Activated CD8-positive, alpha-beta T cell treated with anti-CD3 and anti-CD28 coated beads, Interleukin-2, amount 10 ng/mL, durations not matched to agents 7 days and 5 days (primary cell): ENCODE measurements at regions not wholly inside any gene's neighbourhood (a gene's known extent, or its start where the extent isn't known, plus 50 kb on each side); places are given as distances from the start of the nearest gene placed in this dataset.

ENCODE experiments used
- ATAC-seq: fragments of 150-1000 bp; cut with Tn5 transposase; one replicate; pipeline ENCODE4 v1.10.0; 2021; ENCODE audit warnings: moderate library complexity
- CTCF ChIA-PET: fragments of 350-600 bp; sonication (Branson Sonifier 250); formaldehyde crosslinking; loops from one replicate; lab custom pipeline; 2021; ENCODE audit warnings: antibody characterized with exemption; lab: Charles Lee
- POLR2A ChIA-PET: fragments of 350-600 bp; sonication (Branson Sonifier 250); formaldehyde crosslinking; loops from one replicate; lab custom pipeline; 2021; ENCODE audit warnings: antibody characterized with exemption; lab: Charles Lee
- DNase-seq: peaks from one replicate; pipeline ENCODE4 v3.0.0-alpha.2; 2020
- H3K27ac Mint-ChIP-seq: one replicate; pipeline ENCODE4 v1.8.0; 2021; ENCODE audit warnings: mild to moderate bottlenecking, mixed read lengths
- H3K27me3 Mint-ChIP-seq: one replicate; pipeline ENCODE4 v1.8.0; 2021; ENCODE audit warnings: low read depth, mixed read lengths
- H3K36me3 Mint-ChIP-seq: one replicate; pipeline ENCODE4 v1.8.0; 2021; ENCODE audit warnings: low read depth, mixed read lengths
- H3K4me1 Mint-ChIP-seq: one replicate; pipeline ENCODE4 v1.8.0; 2021; ENCODE audit warnings: low read depth, mixed read lengths
- H3K4me3 Mint-ChIP-seq: one replicate; pipeline ENCODE4 v1.8.0; 2021; ENCODE audit warnings: mild to moderate bottlenecking, mixed read lengths
- H3K9me3 Mint-ChIP-seq: one replicate; pipeline ENCODE4 v1.8.0; 2022; ENCODE audit warnings: mixed read lengths; ENCODE audit not compliant: insufficient read depth

DNA sequence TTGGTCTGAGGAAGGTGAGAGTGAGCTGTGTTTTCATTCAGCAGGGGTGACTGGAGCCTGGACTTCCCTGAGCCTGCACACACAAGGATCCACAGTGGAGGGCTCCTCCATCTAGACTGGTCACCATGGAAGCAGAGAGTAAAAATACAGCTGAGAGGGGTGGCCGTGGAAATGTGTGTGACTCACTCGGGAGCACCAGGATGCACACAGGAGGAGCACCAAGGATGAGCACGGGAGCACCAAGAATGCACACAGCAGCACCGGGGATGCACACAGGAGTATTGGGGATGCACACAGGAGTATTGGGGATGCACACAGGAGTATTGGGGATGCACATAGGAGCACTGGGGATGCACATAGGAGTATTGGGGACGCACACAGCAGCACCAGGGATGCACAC, 365.2 kb upstream of the MYT1L start:
- H3K27me3 Mint-ChIP-seq = no peaks in the 10 kb centered on the region

DNA sequence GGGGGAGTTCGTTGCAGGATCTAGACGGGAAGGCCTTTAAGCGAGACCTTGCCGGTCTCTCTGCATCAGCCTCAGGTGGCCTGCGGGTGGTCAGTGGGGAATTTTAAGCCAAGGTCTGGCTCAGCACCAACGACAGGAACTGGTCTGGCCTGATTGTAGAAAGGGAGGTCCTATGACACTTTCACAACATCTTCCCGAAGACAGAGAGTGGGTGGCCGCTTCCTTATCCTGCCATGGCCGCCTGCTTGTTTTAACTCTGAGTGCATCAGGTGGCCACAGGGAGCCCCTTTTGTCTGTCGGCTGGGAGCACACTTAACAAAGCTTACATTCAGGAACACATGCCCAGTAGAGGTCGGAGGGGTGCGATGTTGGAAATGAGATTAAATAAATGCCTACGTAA, 363.7 kb upstream of the MYT1L start:
- ATAC-seq = no peak
- Mint-ChIP-seq H3K4me1 (peaks cover 6% of the 10 kb centered on the region), H3K27me3 (peaks cover 2% of the 10 kb centered on the region), H3K36me3 (no peaks in the 10 kb centered on the region), H3K27ac (no peak overlapping the region), H3K9me3 (no peaks in the 10 kb centered on the region), H3K4me3 (no peak overlapping the region)
- ChIA-PET POLR2A (no interaction called here), CTCF (no interaction called here)
- no peak for DNase-seq

More for the DNA sequence above, 365.2 kb upstream of the MYT1L start:
- H3K36me3 Mint-ChIP-seq = no peaks in the 10 kb centered on the region
- ATAC-seq = no peak
- CTCF ChIA-PET = no interaction called here
- no peak for DNase-seq
- H3K4me1 Mint-ChIP-seq = no peaks in the 10 kb centered on the region
- POLR2A ChIA-PET = no interaction called here
- H3K4me3 Mint-ChIP-seq = no peak overlapping the region
- no peak overlapping the region for H3K27ac Mint-ChIP-seq
- no peaks in the 10 kb centered on the region for H3K9me3 Mint-ChIP-seq

DNA sequence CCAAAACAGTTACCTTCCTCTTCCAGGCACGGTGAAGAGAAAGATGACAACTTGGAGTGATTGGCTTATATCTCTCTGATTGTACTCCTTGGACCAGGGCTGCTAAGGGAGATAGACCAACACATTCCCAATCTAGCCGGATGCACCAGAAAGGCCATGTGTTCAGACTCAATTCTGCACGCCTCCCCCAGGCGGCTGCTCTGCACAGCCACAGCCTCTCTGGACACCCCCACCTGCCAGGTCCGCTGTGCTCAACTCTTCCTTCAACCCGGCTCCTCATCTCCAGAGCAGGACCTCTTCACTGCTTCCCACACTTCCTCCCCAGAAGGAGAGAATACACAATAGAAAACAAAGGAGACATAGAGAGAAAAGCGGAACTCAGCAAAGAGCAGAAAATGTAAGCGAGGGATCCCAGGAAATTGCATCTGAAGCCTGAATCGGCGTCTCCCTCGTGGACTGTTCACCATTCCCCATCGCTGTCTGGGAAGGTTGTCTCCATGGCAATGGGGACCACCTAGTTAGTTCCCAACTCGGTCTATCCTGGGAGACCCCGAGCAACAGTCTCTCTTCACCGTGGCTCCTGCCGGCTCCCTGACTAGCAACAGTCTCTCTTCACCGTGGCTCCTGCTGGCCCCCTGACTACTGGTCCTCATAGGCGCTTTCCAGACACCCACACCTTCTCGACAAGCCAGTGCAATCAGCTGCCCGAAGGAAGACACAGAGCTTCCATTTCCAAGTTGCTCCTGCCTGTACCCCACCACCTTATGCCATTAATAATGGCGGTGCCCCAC, 361.7 kb upstream of the MYT1L start:
- ATAC-seq (no peak), DNase-seq (no peak)
- Mint-ChIP-seq H3K9me3 (no peaks in the 10 kb centered on the region), H3K36me3 (no peaks in the 10 kb centered on the region), H3K27ac (no peak overlapping the region), H3K4me3 (no peak overlapping the region), H3K4me1 (peaks cover 12% of the 10 kb centered on the region), H3K27me3 (peaks cover 2% of the 10 kb centered on the region)
- POLR2A ChIA-PET = no interaction called here
- CTCF ChIA-PET = no interaction called here

DNA sequence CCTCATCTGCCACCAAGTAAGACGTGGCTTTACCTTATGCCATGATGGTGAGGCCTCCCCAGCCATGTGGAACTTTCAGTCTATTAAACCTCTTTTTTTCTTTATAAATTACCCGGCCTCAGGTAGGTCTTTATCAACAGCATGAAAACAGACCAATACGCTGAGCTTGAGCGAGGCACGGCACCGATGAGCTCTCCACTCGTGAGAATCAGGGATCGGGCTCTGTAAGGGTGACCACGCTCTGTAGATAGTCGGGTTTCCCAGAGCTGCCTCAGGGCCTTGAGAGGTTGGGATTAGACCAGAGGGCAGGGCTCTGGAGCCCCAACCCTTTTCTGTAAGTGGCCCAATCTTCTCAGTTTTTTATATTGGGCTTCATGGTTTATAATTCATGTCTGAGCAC, 360.3 kb upstream of the MYT1L start:
- H3K36me3 Mint-ChIP-seq = no peaks in the 10 kb centered on the region
- H3K4me1 Mint-ChIP-seq = peaks cover 13% of the 10 kb centered on the region
- H3K27ac Mint-ChIP-seq = no peak overlapping the region
- ChIA-PET CTCF (no interaction called here), POLR2A (no interaction called here)
- peaks cover 2% of the 10 kb centered on the region for H3K27me3 Mint-ChIP-seq
- H3K4me3 Mint-ChIP-seq = no peak overlapping the region
- ATAC-seq = no peak
- no peak for DNase-seq
- no peaks in the 10 kb centered on the region for H3K9me3 Mint-ChIP-seq

DNA sequence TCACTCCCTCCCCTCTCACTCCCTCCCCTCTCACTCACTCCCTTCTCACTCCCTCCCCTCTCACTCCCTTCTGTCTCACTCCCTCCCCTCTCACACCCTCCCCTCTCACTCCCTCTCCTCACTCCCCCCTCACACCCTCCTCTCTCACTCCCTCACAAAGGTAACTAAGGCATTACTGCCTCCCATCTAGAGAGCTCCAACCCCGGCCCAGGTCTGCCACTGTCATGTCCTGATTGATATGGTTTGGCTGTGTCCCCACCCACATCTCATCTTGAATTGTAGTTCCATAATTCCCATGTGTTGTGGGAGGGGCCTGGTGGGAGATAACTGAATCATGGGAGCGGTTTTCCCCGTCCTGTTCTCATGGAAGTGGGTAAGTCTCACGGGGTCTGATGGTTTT, 359.9 kb upstream of the MYT1L start:
- Mint-ChIP-seq H3K27ac (no peak overlapping the region), H3K27me3 (peaks cover 2% of the 10 kb centered on the region), H3K4me1 (peaks cover 18% of the 10 kb centered on the region), H3K4me3 (no peak overlapping the region), H3K9me3 (no peaks in the 10 kb centered on the region), H3K36me3 (no peaks in the 10 kb centered on the region)
- DNase-seq (no peak), ATAC-seq (no peak)
- POLR2A ChIA-PET = no interaction called here
- CTCF ChIA-PET = no interaction called here

DNA sequence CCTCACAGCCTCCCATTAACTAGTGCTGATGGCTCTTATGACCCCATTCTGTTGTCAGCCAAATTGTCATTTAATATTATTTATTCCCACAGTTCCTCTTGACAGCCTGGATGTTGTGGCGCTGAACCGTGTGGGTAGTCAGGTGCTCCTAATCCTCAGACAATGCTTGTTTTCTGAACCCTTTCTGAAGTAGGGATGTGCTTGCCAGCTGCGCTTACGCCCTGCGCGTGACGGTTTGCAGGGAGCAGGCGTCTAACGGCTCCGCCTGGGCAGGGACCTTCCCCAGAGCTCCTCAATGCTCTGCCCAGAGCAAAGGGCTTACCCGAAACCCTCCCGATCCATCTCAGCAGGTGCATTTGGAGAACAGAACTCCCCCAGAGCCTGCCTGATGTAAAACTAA, 358.2 kb upstream of the MYT1L start:
- H3K9me3 Mint-ChIP-seq = no peaks in the 10 kb centered on the region
- peaks cover 5% of the 10 kb centered on the region for H3K27me3 Mint-ChIP-seq
- ATAC-seq = no peak
- H3K27ac Mint-ChIP-seq = no peak overlapping the region
- ChIA-PET CTCF (no interaction called here), POLR2A (no interaction called here)
- H3K36me3 Mint-ChIP-seq = no peaks in the 10 kb centered on the region
- H3K4me3 Mint-ChIP-seq = no peak overlapping the region
- DNase-seq = no peak
- peaks cover 21% of the 10 kb centered on the region for H3K4me1 Mint-ChIP-seq

DNA sequence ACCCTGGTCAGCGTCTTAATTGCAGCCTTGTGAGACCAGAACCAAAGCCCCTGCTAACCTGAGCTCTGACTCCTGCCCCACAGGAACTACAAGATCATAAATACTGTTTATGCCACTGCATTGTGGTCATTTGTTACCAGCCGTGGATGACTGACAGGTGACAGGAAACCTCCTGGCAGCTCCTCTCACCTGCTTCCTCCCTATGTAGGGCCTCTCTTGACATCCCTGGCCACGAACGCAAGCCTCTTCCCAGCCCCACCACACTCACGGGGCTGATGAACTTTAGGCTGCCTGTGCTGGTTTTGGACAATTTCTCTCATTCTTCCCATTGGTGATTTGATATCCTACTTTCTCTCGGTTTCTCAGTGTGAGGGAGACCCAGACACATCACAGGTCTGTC, 357.2 kb upstream of the MYT1L start:
- CTCF ChIA-PET = no interaction called here
- Mint-ChIP-seq H3K27me3 (peaks cover 5% of the 10 kb centered on the region), H3K4me3 (no peak overlapping the region), H3K4me1 (peaks cover 21% of the 10 kb centered on the region), H3K27ac (no peak overlapping the region), H3K36me3 (no peaks in the 10 kb centered on the region), H3K9me3 (no peaks in the 10 kb centered on the region)
- peak; percentile 24 for DNase-seq
- ATAC-seq = no peak
- POLR2A ChIA-PET = no interaction called here

DNA sequence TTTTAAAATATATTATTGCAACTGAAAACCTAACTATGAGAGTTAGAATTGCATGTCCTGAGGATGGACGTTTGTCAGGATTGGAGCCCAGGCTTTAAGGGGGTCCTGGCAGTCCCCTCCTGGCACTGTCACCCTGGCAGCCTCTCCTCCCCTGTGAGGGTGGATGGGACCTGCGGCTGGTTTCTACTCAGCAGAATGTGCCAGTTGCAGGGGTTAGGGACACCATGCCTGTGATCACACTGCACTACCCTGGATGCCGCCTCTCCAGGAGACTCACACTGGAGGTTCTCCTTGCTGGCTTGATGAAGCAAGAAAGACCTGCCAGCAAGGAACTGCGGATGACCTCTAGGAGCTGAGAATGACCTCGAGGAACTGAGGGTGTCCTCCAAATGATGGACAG, 356.7 kb upstream of the MYT1L start:
- no peak overlapping the region for H3K4me3 Mint-ChIP-seq
- no peak for DNase-seq
- H3K9me3 Mint-ChIP-seq = no peaks in the 10 kb centered on the region
- POLR2A ChIA-PET = no interaction called here
- no peaks in the 10 kb centered on the region for H3K36me3 Mint-ChIP-seq
- CTCF ChIA-PET = no interaction called here
- H3K27me3 Mint-ChIP-seq = peaks cover 5% of the 10 kb centered on the region
- H3K27ac Mint-ChIP-seq = no peak overlapping the region
- no peak for ATAC-seq
- H3K4me1 Mint-ChIP-seq = peaks cover 21% of the 10 kb centered on the region

DNA sequence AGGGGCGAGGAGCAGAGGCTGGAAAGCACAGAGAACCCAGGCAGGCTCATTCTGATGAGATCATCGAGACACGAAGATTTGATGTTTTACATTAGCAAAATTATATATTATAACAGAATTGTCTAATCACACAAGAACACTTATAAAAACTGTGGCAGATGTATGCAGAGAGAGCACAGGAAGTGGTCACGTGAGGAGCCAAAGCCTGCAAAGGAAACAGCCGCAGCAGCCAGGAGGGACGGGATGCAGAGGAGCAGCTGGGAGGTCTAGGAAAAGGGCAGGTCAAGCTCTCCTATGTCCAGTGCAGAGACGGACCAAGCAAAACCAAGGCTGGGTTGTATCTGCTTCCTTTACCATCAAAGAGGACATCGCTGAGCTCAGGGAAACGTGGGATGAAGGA, 355.1 kb upstream of the MYT1L start:
- ATAC-seq = no peak
- Mint-ChIP-seq H3K9me3 (no peaks in the 10 kb centered on the region), H3K36me3 (no peaks in the 10 kb centered on the region), H3K27ac (no peak overlapping the region), H3K27me3 (peaks cover 5% of the 10 kb centered on the region), H3K4me1 (peaks cover 21% of the 10 kb centered on the region), H3K4me3 (no peak overlapping the region)
- ChIA-PET POLR2A (no interaction called here), CTCF (no interaction called here)
- peak; percentile 26 for DNase-seq

DNA sequence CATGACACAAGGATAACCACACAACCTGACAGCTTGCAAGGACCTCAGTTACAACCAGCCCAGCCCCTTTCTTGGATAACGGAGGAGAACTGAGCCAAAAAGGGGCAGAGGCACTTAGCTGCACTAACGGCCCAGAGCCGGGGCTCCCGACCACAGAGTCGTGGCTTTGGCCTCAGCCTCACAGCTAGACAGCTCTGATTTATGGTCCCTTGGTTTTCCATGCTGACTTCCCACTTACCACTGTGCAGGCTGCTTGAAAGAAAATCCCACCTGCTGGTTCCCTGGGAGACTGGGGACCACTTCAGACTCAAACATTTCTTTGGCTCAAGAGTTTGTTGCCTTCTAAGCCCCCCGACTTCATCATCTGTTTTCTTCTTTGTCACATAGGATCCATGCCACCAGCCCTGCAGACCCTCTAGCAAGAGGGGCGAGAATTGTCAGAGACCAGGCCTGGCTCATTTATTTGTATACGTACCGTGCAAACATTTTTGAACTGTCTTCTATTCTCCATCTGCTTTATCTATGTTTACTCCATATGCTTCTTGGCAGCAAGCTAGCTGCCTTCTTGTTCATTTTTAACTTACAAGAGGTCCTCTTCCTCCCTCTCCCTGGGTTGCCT, 352.6 kb upstream of the MYT1L start:
- Mint-ChIP-seq H3K9me3 (no peaks in the 10 kb centered on the region), H3K4me1 (peaks cover 15% of the 10 kb centered on the region), H3K27me3 (peaks cover 4% of the 10 kb centered on the region), H3K27ac (no peak overlapping the region), H3K4me3 (no peak overlapping the region), H3K36me3 (no peaks in the 10 kb centered on the region)
- ATAC-seq (no peak), DNase-seq (no peak)
- ChIA-PET POLR2A (no interaction called here), CTCF (no interaction called here)

DNA sequence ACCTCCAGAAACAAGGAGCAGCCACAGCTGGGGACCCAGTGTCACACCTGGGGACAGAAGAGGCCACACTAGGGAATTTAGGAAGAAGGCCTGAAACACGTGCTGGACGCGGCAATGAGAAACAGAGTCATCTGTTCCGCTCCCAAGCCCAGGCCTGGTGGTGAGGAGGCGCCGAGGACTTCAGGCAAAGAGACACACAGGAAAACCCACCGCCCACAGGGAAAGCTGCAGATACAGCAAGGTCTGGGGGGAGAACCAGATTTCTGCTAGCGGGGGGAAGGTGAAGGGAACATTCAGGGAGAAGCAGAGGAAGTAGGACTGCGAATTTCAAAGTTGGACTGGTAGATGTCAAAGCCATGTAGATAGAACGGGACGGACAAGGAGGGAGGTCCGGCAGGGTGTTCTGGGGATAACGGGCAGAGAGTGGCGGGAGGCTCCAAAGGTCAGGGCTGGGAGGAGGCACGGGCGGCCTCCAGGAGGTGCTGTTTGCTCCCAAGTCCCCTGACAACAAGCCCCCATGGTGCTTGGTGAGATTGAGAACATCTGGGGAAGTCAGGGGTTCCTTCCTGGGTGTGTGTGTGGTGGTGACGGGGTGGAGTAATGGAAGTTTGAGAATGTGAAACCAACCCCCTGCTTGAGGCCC, 351.7 kb upstream of the MYT1L start:
- Mint-ChIP-seq H3K9me3 (no peaks in the 10 kb centered on the region), H3K4me1 (peaks cover 9% of the 10 kb centered on the region), H3K27me3 (peaks cover 4% of the 10 kb centered on the region), H3K4me3 (no peak overlapping the region), H3K36me3 (no peaks in the 10 kb centered on the region), H3K27ac (no peak overlapping the region)
- DNase-seq = no peak
- ChIA-PET CTCF (no interaction called here), POLR2A (no interaction called here)
- ATAC-seq = no peak

DNA sequence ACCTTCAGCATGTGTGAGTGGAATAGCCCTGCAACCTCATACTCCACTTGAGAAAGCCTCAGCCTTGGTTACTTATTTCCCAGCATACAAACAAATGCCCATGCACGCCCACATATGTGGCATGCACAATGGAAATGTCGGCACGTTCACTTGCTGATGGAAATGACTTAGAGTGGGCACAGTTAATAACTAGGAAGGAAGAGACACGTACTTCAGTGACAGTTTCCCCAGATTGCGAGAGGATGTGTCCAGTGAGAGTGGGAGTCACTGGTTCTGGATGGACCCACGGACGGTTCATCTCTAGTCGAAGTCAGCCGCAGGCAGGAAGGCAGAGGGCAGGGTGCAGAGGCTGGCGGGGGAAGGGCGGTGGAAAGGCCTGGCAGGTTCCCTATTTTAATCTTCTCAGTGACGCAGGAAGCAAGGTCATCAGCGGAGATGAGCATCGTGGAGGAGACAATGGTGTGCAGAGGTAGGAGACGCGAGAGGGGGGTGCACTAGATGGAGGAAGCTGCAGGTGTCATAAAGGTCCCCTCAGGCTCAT, 350.7 kb upstream of the MYT1L start:
- DNase-seq = no peak
- Mint-ChIP-seq H3K4me1 (peaks cover 9% of the 10 kb centered on the region), H3K27ac (no peak overlapping the region), H3K4me3 (no peak overlapping the region), H3K27me3 (peaks cover 4% of the 10 kb centered on the region), H3K9me3 (no peaks in the 10 kb centered on the region), H3K36me3 (no peaks in the 10 kb centered on the region)
- ATAC-seq = no peak
- ChIA-PET CTCF (no interaction called here), POLR2A (no interaction called here)
